Activated T-cell treated with anti-CD3 and anti-CD28 coated beads, Interleukin-2, amount 50 U/mL, for 72 hours (primary cell): ENCODE measurements at regions not wholly inside any gene's neighbourhood (a gene's known extent, or its start where the extent isn't known, plus 50 kb on each side); places are given as distances from the start of the nearest gene placed in this dataset.

ENCODE experiments used
- ATAC-seq, 2 donors: fragments of 150-1000 bp; cut with Tn5 transposase; replicated peaks in 1 of 2; 2 replicates each; pipeline ENCODE4 v1.10.0; 2021; ENCODE audit warnings: moderate library complexity in 2 of 2, mild to moderate bottlenecking in 1 of 2
- DNase-seq, 2 donors: peaks; one replicate each; pipeline ENCODE4 v3.0.0; 2021 to 2022; ENCODE audit warnings: mixed read lengths in 1 of 2
- H3K27ac Mint-ChIP-seq: one replicate; pipeline ENCODE4 v1.8.0; 2022; ENCODE audit warnings: mild to moderate bottlenecking, moderate library complexity, mixed read lengths
- H3K27me3 Mint-ChIP-seq: one replicate; pipeline ENCODE4 v1.8.0; 2022; ENCODE audit warnings: low read depth, mixed read lengths
- H3K36me3 Mint-ChIP-seq, 2 donors: one replicate each; pipeline ENCODE4 v1.8.0; 2022; ENCODE audit warnings: mixed read lengths in 2 of 2, mild to moderate bottlenecking in 1 of 2; ENCODE audit not compliant: insufficient read depth in 2 of 2
- H3K4me1 Mint-ChIP-seq: one replicate; pipeline ENCODE4 v1.8.0; 2022; ENCODE audit warnings: low read depth, mixed read lengths
- H3K4me3 Mint-ChIP-seq, 2 donors: one replicate each; pipeline ENCODE4 v1.8.0; 2022; ENCODE audit warnings: mild to moderate bottlenecking in 2 of 2, mixed read lengths in 2 of 2, moderate library complexity in 2 of 2
- H3K9me3 Mint-ChIP-seq, 2 donors: one replicate each; pipeline ENCODE4 v1.8.0; 2022; ENCODE audit warnings: mixed read lengths in 2 of 2

GRCh38 chr1:220368352-220369265 is 96.4 kb upstream of the RAB3GAP2 start:
- H3K27me3 Mint-ChIP-seq: peaks cover 32% of the 10 kb centered on the region
- no peak overlapping the region for H3K27ac Mint-ChIP-seq
- DNase-seq (no peak), ATAC-seq (no peak)
- peaks cover 0 to 3% of the 10 kb centered on the region in 2 donors for H3K9me3 Mint-ChIP-seq
- H3K4me3 Mint-ChIP-seq: no peak overlapping the region
- no peaks in the 10 kb centered on the region for H3K36me3 Mint-ChIP-seq
- no peaks in the 10 kb centered on the region for H3K4me1 Mint-ChIP-seq

- Mint-ChIP-seq H3K4me1 (no peaks in the 10 kb centered on the region), H3K9me3 (peaks cover 0 to 3% of the 10 kb centered on the region in 2 donors), H3K4me3 (no peak overlapping the region), H3K36me3 (no peaks in the 10 kb centered on the region), H3K27ac (no peak overlapping the region), H3K27me3 (peaks cover 32% of the 10 kb centered on the region)
- DNase-seq (no peak), ATAC-seq (no peak)
Measured at GRCh38 chr1:220367833-220368232, 95.6 kb upstream of the RAB3GAP2 start.

GRCh38 chr1:220366269-220366668 is 94.0 kb upstream of the RAB3GAP2 start:
- ATAC-seq (no peak), DNase-seq (no peak)
- Mint-ChIP-seq H3K27me3 (peaks cover 42% of the 10 kb centered on the region), H3K4me1 (no peaks in the 10 kb centered on the region), H3K9me3 (peaks cover 0 to 3% of the 10 kb centered on the region in 2 donors), H3K4me3 (no peak overlapping the region), H3K27ac (no peak overlapping the region), H3K36me3 (no peaks in the 10 kb centered on the region)

GRCh38 chr1:220363196-220363837 is 91.1 kb upstream of the RAB3GAP2 start:
- Mint-ChIP-seq H3K9me3 (peaks cover 0 to 5% of the 10 kb centered on the region in 2 donors), H3K4me1 (no peaks in the 10 kb centered on the region), H3K36me3 (no peaks in the 10 kb centered on the region), H3K27me3 (peaks cover 29% of the 10 kb centered on the region), H3K4me3 (no peak overlapping the region), H3K27ac (no peak overlapping the region)
- ATAC-seq: no peak
- no peak for DNase-seq

GRCh38 chr1:220356981-220357850 is 85.0 kb upstream of the RAB3GAP2 start:
- ATAC-seq: no peak
- Mint-ChIP-seq H3K4me1 (no peaks in the 10 kb centered on the region), H3K36me3 (no peaks in the 10 kb centered on the region), H3K27ac (no peak overlapping the region), H3K4me3 (no peak overlapping the region), H3K9me3 (peaks cover 0 to 2% of the 10 kb centered on the region in 2 donors), H3K27me3 (peaks cover 4% of the 10 kb centered on the region)
- DNase-seq: no peak

- ATAC-seq (no peak), DNase-seq (no peak)
- Mint-ChIP-seq H3K27ac (no peak overlapping the region), H3K36me3 (no peaks in the 10 kb centered on the region), H3K27me3 (no peaks in the 10 kb centered on the region), H3K4me1 (no peaks in the 10 kb centered on the region), H3K4me3 (no peak overlapping the region), H3K9me3 (no peaks in the 10 kb centered on the region)
Measured at GRCh38 chr1:220353229-220354012, 81.2 kb upstream of the RAB3GAP2 start.

GRCh38 chr1:220348211-220348610 is 76.0 kb upstream of the RAB3GAP2 start:
- H3K36me3 Mint-ChIP-seq: no peaks in the 10 kb centered on the region
- no peaks in the 10 kb centered on the region for H3K4me1 Mint-ChIP-seq
- no peak for DNase-seq
- H3K9me3 Mint-ChIP-seq: no peaks in the 10 kb centered on the region
- H3K4me3 Mint-ChIP-seq: no peak overlapping the region
- no peak for ATAC-seq
- no peaks in the 10 kb centered on the region for H3K27me3 Mint-ChIP-seq
- H3K27ac Mint-ChIP-seq: no peak overlapping the region

- DNase-seq (no peak), ATAC-seq (no peak)
- Mint-ChIP-seq H3K9me3 (no peaks in the 10 kb centered on the region), H3K27ac (no peak overlapping the region), H3K4me3 (no peak overlapping the region), H3K36me3 (no peaks in the 10 kb centered on the region), H3K4me1 (no peaks in the 10 kb centered on the region), H3K27me3 (no peaks in the 10 kb centered on the region)
Measured at GRCh38 chr1:220347654-220348175, 75.5 kb upstream of the RAB3GAP2 start.

GRCh38 chr1:220344745-220345144 is 72.5 kb upstream of the RAB3GAP2 start:
- Mint-ChIP-seq H3K27me3 (no peaks in the 10 kb centered on the region), H3K4me3 (no peak overlapping the region), H3K27ac (no peak overlapping the region), H3K36me3 (no peaks in the 10 kb centered on the region), H3K9me3 (no peaks in the 10 kb centered on the region), H3K4me1 (no peaks in the 10 kb centered on the region)
- ATAC-seq (peak in 1 of 2 donors; percentile 9), DNase-seq (no peak)

GRCh38 chr1:220342853-220343252 is 70.6 kb upstream of the RAB3GAP2 start:
- Mint-ChIP-seq H3K4me3 (no peak overlapping the region), H3K9me3 (no peaks in the 10 kb centered on the region)
- no peak for DNase-seq

GRCh38 chr1:220341126-220341525 is 68.9 kb upstream of the RAB3GAP2 start:
- Mint-ChIP-seq H3K4me3 (no peak overlapping the region), H3K4me1 (no peaks in the 10 kb centered on the region), H3K27me3 (peaks cover 9% of the 10 kb centered on the region), H3K36me3 (no peaks in the 10 kb centered on the region), H3K9me3 (no peaks in the 10 kb centered on the region), H3K27ac (no peak overlapping the region)
- ATAC-seq (no peak), DNase-seq (no peak)

More at GRCh38 chr1:220342853-220343252, 70.6 kb upstream of the RAB3GAP2 start:
- no peaks in the 10 kb centered on the region for H3K36me3 Mint-ChIP-seq
- H3K27ac Mint-ChIP-seq: no peak overlapping the region
- no peak for ATAC-seq
- no peaks in the 10 kb centered on the region for H3K4me1 Mint-ChIP-seq
- peaks cover 9% of the 10 kb centered on the region for H3K27me3 Mint-ChIP-seq

GRCh38 chr1:220339581-220339980 is 67.3 kb upstream of the RAB3GAP2 start:
- H3K4me1 Mint-ChIP-seq: no peaks in the 10 kb centered on the region
- no peak overlapping the region for H3K27ac Mint-ChIP-seq
- H3K27me3 Mint-ChIP-seq: peaks cover 9% of the 10 kb centered on the region
- H3K4me3 Mint-ChIP-seq: no peak overlapping the region
- DNase-seq (no peak), ATAC-seq (no peak)
- H3K9me3 Mint-ChIP-seq: no peaks in the 10 kb centered on the region
- no peaks in the 10 kb centered on the region for H3K36me3 Mint-ChIP-seq
